Osteocyte (in vitro differentiated cells): ENCODE measurements at regions not wholly inside any gene's neighbourhood (a gene's known extent, or its start where the extent isn't known, plus 50 kb on each side); places are given as distances from the start of the nearest gene placed in this dataset.

Source experiments
- DNase-seq: peaks from one replicate; pipeline ENCODE4 v3.0.0; 2021; ENCODE audit warnings: mixed read lengths; ENCODE audit not compliant: unreplicated experiment; ENCODE audit errors: extremely low spot score
- H3K27ac Mint-ChIP-seq: one replicate; pipeline ENCODE4 v1.8.0; 2021; ENCODE audit warnings: mild to moderate bottlenecking, mixed read lengths; ENCODE audit not compliant: unreplicated experiment
- H3K27me3 Mint-ChIP-seq: one replicate; pipeline ENCODE4 v1.8.0; 2021; ENCODE audit warnings: mixed read lengths; ENCODE audit not compliant: unreplicated experiment
- H3K36me3 Mint-ChIP-seq: one replicate; pipeline ENCODE4 v1.8.0; 2021; ENCODE audit warnings: mixed read lengths; ENCODE audit not compliant: unreplicated experiment
- H3K4me1 Mint-ChIP-seq: one replicate; pipeline ENCODE4 v1.8.0; 2021; ENCODE audit warnings: mixed read lengths; ENCODE audit not compliant: unreplicated experiment
- H3K4me3 Mint-ChIP-seq: one replicate; pipeline ENCODE4 v1.8.0; 2021; ENCODE audit warnings: mild to moderate bottlenecking, moderate library complexity, mixed read lengths; ENCODE audit not compliant: unreplicated experiment
- H3K9me3 Mint-ChIP-seq: one replicate; pipeline ENCODE4 v1.8.0; 2021; ENCODE audit warnings: mixed read lengths; ENCODE audit not compliant: unreplicated experiment
- TF ChIP-seq, protein P1 (sequence below): fragments of 200-600 bp; sonication (generic); IDR thresholded peaks from 2 replicates; pipeline ENCODE4 v1.5.0; 2021; ENCODE audit warnings: antibody characterized with exemption, mild to moderate bottlenecking, moderate library complexity

DNA sequence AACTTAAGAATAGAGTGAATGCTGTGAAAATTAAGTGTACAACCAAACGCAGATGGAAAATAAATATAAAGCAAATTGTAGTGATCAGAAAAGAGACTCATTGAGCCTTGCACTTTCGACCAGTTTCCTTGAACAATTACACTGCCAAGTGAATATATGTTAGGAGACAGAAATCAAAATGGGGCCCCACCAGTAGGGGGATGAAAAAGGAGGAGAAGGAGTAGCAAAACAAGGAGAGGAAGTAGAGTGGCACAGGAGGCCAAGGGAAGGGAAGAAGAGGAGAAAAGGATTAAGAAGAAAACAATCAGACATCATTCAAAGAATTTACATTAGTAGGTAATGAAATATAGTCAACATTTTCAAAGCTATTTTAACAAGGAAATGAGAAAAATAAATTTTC, 1770.6 kb downstream of the PLA2G4A start:
- Mint-ChIP-seq H3K9me3 (peaks cover 2% of the 10 kb centered on the region), H3K27ac (no peak overlapping the region), H3K36me3 (no peaks in the 10 kb centered on the region), H3K27me3 (no peaks in the 10 kb centered on the region), H3K4me1 (peaks cover 17% of the 10 kb centered on the region), H3K4me3 (no peak overlapping the region)
- TF ChIP-seq, protein P1, sequence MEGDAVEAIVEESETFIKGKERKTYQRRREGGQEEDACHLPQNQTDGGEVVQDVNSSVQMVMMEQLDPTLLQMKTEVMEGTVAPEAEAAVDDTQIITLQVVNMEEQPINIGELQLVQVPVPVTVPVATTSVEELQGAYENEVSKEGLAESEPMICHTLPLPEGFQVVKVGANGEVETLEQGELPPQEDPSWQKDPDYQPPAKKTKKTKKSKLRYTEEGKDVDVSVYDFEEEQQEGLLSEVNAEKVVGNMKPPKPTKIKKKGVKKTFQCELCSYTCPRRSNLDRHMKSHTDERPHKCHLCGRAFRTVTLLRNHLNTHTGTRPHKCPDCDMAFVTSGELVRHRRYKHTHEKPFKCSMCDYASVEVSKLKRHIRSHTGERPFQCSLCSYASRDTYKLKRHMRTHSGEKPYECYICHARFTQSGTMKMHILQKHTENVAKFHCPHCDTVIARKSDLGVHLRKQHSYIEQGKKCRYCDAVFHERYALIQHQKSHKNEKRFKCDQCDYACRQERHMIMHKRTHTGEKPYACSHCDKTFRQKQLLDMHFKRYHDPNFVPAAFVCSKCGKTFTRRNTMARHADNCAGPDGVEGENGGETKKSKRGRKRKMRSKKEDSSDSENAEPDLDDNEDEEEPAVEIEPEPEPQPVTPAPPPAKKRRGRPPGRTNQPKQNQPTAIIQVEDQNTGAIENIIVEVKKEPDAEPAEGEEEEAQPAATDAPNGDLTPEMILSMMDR: no peak
- no peak for DNase-seq

DNA sequence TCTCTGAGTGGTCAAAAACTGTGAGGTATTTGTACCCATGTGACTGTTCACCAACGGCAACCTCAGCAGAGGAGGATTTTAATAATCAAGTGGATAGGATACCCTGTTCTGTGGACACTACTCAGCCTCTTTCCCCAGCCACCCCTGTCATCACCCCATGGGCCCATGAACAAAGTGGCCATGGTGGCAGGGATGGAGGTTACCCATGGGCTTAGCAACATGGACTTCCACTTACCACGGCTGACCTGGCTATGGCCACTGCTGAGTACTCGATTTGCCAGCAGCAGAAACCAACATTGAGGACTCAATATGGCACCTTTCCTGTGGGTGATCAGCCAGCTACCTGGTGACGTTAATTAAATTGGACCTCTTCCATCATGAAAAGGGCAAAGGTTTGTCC, 1782.7 kb downstream of the PLA2G4A start:
- H3K9me3 Mint-ChIP-seq: peaks cover 18% of the 10 kb centered on the region
- no peaks in the 10 kb centered on the region for H3K4me1 Mint-ChIP-seq
- H3K27me3 Mint-ChIP-seq: no peaks in the 10 kb centered on the region
- H3K27ac Mint-ChIP-seq: no peak overlapping the region
- TF ChIP-seq, protein P1: no peak
- no peak overlapping the region for H3K4me3 Mint-ChIP-seq
- DNase-seq: no peak
- no peaks in the 10 kb centered on the region for H3K36me3 Mint-ChIP-seq

DNA sequence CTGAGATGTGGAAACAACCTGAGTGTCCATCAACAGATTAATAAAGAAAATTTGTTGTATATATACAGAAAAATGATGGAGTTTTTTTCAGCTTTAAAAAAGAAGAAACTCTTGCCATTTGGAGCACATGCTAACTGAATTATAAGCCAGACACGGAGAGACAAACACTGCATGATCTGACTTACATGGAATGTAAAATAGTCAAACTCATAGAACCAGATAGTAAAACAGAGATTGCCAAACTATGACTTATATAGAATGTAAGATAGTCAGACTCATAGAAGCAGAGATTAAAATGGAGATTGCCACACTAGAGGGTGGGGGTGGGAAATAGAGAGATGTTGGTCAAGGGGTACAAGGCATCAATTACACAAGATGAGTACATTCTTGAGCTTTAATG, 1786.6 kb downstream of the PLA2G4A start:
- Mint-ChIP-seq H3K27me3 (no peaks in the 10 kb centered on the region), H3K9me3 (peaks cover 13% of the 10 kb centered on the region), H3K27ac (no peak overlapping the region), H3K4me3 (no peak overlapping the region), H3K36me3 (no peaks in the 10 kb centered on the region), H3K4me1 (no peaks in the 10 kb centered on the region)
- DNase-seq: no peak
- TF ChIP-seq, protein P1: no peak

DNA sequence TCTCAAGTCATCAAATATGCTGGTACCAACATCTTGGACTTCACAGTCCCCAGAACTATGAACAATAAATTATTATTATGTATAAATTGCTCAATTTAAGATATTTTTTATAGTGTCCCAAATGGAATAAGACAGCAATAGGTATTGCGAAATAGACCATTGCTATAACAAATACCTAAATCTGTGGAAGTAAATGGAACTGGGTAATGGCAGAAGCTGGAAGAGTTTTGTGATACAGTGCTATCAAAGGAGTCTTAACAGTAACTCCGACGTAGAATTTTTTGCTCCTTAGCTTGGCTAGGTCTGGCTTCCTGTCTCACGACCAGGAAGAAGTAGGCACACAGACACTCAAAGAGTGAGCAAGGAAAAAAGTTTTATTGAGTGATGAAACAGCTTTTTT, 1791.5 kb downstream of the PLA2G4A start:
- DNase-seq: no peak
- no peak overlapping the region for H3K4me3 Mint-ChIP-seq

DNA sequence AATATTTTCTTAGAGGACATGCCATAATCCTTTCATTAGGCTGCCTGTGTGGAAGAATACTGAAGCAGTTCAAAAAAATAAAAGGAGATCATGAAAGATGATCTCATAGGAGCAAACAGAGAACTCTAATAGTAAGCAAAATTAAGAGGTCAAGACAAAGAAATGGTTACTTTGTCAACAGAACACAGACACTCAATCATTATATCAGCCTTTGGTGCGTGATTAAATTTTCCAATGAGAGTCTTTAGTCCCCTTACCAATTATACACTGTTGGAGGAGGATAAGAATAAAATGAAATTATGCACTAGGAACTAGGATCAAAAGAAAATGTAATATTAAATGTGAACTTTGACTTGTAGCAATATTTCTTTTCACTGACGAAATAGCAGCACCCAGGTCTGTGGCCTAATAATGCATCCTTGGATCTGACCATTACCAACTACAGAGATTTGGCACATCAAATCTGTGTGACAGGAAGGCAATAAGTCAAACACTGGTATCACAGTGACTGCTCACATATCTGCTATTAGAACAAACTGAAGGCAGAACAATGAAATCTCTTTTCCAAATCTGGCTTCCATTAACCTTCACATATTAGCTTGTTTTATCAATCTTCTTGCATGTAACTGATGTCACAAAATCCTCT, 1812.9 kb downstream of the PLA2G4A start:
- TF ChIP-seq, protein P1: no peak
- no peak for DNase-seq
- peaks cover 1% of the 10 kb centered on the region for H3K4me1 Mint-ChIP-seq
- no peaks in the 10 kb centered on the region for H3K9me3 Mint-ChIP-seq
- no peaks in the 10 kb centered on the region for H3K36me3 Mint-ChIP-seq
- H3K4me3 Mint-ChIP-seq: no peak overlapping the region
- no peak overlapping the region for H3K27ac Mint-ChIP-seq
- H3K27me3 Mint-ChIP-seq: no peaks in the 10 kb centered on the region

More for the DNA sequence above, 1791.5 kb downstream of the PLA2G4A start:
- Mint-ChIP-seq H3K9me3 (no peaks in the 10 kb centered on the region), H3K27me3 (no peaks in the 10 kb centered on the region), H3K4me1 (no peaks in the 10 kb centered on the region), H3K36me3 (no peaks in the 10 kb centered on the region), H3K27ac (no peak overlapping the region)
- TF ChIP-seq, protein P1: no peak
